GM21529 (cell line): ENCODE measurements at regions not wholly inside any gene's neighbourhood (a gene's known extent, or its start where the extent isn't known, plus 50 kb on each side); places are given as distances from the start of the nearest gene placed in this dataset.
"Not testable (repeated sequence)": the region's sequence is repeated elsewhere in the genome, so short reads cannot be mapped to it uniquely, and the experiment has no call there.

Source experiments
- ATAC-seq: cut with Tn5 transposase; IDR thresholded peaks from one replicate; pipeline ENCODE4 v1.9.1; 2021; ENCODE audit not compliant: unreplicated experiment

GRCh38 chr9:109972026-109972882 is 192.3 kb downstream of the PALM2AKAP2 start:
- peak; percentile 47 for ATAC-seq

GRCh38 chr9:109973336-109973735 is 193.3 kb downstream of the PALM2AKAP2 start:
- no peak for ATAC-seq

GRCh38 chr9:109974143-109974917 is 194.3 kb downstream of the PALM2AKAP2 start:
- peak; percentile 74 for ATAC-seq

DNA sequence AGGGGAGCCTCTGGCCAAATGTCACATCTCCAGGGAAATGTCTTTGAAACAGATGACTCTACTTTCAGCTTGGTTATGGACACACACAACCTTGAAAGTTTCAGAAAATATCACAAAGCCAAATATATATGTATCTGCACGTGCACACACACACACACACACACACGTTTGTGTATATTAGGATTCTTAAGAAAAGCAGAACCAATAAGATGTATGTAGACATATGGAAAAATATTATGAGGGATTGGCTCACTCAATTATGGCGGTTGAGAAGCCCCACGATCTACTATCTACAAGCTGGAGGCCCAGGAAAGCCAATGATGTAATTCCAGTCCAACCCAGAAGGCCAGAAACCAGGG is 194.9 kb downstream of the PALM2AKAP2 start:
- peak; percentile 8 for ATAC-seq

- ATAC-seq, result no peak
Measured at GRCh38 chr9:109975574-109976295, 195.7 kb downstream of the PALM2AKAP2 start.

GRCh38 chr9:109976303-109976702 is 196.3 kb downstream of the PALM2AKAP2 start:
- ATAC-seq, result no peak

DNA sequence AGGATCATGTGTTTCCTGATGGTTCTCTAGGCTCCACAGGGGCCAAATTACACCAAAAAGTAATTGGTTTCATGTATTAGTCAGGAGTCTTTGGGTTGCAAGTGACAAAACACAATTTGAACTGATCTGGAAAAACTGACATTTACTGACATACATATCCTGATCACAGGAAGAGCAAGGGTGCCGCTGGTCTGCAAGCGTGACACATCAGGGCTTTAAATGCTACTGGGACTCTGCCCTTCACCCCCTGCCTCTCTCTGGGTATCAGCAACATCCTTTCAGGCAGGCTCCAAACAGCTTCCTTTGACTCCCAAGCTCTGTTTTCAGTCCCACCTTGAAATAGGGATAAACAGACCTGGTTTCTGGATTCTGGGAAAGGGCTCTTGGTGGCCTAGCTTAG is 197.5 kb downstream of the PALM2AKAP2 start:
- ATAC-seq, result no peak

DNA sequence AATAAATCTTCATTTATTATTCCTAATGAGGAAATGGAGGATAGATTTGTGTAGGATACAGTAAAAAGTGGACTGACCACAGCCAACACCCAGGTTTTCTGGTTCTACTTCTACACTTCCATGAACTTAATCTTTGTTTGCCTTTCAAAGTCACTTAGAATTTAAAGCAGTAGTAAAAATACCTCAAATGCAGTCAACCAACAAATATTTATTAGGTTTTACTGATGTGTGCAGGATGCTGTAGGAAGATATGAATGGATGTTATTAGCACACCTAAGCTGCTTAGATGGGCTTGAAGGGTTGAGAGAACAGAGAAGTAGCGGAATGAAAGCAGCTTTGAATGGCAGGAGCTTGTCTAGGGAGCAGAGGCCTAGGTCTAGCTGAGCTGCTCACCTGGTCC is 201.1 kb downstream of the PALM2AKAP2 start:
- ATAC-seq, result no peak

DNA sequence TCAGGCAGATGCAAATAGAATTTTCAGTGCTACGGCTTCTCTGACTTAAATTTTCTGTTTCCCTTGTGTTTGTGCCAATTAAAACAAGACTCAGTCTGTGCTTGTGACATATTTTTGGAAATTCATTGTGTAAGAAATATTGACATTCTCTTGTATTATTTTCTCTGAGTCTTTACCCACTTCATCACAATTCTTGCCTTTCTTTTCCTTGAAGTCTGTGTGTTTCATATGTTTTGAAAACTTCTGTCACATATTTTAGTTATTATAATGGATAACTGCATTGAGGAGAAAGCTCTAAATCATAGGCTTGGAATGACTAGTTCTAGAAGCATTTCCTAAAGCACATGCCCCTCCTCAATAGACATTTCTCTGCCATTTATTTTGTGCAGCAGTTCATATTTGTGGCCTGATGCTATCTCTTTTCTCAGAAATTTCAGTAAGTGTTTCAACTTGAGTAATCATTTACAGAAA is 206.6 kb downstream of the PALM2AKAP2 start:
- ATAC-seq, result no peak

DNA sequence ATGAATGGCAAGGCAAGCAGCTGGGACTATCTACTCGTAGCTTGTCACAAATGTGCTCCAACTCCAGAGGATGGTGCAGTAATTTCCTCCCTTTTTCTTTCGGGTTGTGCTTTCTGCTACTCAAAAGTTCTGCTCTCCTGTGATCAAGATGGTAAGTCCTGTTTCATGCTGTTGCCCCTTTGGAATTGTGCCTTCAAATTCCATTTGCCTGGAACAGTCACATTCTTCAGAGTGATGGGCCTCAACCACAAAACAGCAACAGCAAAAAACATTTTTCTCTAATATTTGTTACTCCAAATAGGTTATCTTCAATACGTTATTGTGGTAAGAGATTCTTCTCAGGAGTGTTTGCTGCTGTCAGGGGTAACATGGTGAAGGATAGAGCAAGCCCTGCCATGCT is 209.3 kb downstream of the PALM2AKAP2 start:
- ATAC-seq, result no peak

DNA sequence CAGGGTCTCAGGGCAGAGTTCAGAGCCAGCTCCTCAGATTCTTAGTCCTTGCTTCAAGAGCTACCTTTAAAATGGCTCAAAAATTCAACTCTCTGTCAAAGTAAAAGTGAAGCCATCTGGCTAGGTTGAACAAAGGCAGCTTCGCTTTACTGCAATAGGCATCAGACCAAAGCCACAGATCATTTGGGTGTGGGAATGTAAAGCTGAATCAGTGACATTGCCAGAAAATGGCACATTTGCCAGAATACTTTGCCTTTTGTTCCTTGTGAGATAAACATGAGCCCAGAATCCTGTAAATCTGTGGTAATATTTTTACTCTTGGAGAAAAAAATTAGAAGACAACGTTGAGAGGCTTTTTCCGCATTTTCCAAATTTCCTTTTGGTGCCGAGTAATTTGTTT is 210.5 kb downstream of the PALM2AKAP2 start:
- ATAC-seq, result no peak

- no peak for ATAC-seq
Measured at GRCh38 chr9:109992293-109992692, 212.3 kb downstream of the PALM2AKAP2 start.

- ATAC-seq, result no peak
Measured at GRCh38 chr9:109993250-109993978, 213.4 kb downstream of the PALM2AKAP2 start.

DNA sequence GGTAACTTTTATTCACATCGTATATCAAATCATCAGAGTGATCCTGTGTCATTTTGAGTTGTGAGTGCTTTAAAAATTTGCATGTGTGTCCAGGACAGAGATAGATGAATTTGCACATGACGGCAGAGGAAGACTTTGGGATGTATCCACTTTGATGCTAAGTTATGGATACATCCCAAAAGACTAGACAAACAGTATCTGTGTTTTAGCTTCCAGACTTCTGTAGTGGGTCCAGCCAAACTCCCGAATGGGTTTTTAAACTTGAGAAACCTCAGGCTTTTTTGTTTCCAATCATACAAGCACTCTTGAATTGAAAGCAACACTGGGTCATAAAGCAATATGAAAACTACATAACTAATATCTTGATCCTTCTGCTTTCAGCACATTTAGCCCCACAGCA is 213.8 kb downstream of the C9orf152 start:
- no peak for ATAC-seq

DNA sequence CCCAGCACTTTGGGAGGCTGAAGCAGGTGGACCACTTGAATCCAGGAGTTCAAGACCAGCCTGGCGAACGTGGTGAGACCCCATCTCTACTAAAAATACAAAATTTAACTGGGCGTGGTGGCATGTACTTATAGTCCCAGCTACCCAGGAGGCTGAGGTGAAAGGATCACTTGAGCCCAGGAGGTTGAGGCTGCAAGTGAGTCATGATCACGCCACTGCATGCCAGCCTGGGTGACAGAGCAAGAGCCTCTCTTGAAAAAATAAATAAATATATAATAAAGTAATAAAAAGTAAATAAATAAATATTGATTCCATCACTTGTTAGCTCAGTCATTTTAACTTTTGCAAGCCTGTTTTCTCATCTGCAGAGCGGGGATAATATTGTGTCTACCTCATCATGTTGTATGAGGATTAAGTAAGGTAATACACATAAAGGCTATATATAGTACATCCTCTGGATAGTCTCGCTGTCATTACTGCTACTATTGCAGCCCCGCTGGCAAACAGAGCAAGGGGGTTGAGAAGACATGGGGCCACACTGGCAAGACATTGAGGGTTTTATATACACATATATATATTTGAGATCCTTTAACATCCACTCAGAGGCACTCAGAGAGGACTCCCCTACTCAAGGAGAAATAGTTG is 210.9 kb downstream of the C9orf152 start:
- no peak for ATAC-seq

DNA sequence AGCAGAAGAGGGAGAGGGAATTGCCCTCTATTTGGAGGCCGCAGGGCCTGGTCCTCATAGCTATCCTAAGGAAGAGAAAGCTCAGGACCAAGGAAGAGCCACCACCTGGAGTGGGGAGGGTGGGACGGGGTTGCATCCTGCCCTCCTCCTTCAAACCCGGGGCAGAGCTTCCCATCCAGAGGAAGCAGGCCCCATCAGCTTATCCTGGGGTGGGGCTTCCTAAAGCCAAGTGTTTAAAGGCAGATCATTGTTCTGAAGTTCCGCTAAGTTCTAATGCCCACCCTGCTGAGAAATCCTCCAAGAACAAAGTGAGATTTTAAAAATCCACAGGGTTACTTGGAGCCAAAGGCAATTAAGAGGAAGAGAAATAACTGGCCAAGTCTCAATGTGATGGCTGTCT is 210.3 kb downstream of the C9orf152 start:
- ATAC-seq, result no peak

- not testable (repeated sequence) for ATAC-seq
Measured at GRCh38 chr9:110005521-110005920, 202.4 kb downstream of the C9orf152 start.

GRCh38 chr9:110006657-110007056 is 201.3 kb downstream of the C9orf152 start:
- no peak for ATAC-seq

GRCh38 chr9:110007477-110008270 is 200.3 kb downstream of the C9orf152 start:
- peak; percentile 89 for ATAC-seq
